Dedifferentiated amniotic fluid mesenchymal stem cell (primary cell): ENCODE measurements at regions not wholly inside any gene's neighbourhood (a gene's known extent, or its start where the extent isn't known, plus 50 kb on each side); places are given as distances from the start of the nearest gene placed in this dataset.
"Not testable (repeated sequence)": the region's sequence is repeated elsewhere in the genome, so short reads cannot be mapped to it uniquely, and the experiment has no call there.

ENCODE experiments used
- DNase-seq: peaks from one replicate; pipeline ENCODE4 v3.0.0-alpha.2; 2016; ENCODE audit errors: extremely low spot score

DNA sequence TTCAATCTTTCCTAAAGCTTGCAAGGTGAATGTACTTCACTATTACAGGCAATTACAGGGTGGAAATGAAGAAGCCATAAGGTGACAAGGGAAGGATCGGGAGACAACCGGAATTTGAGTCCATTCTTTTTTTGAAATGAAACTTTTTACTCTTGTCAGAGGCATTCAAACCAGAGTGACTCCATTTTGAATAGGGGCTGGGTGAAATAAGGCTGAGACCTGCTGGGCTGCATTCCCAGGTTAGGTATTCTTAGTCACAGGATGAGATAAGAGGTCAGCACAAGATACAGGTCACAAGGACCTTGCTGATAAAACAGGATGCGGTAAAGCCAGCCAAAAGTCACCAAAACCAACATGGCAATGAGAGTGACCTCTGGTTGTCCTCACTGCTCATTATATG lies 363.3 kb downstream of the TYW1 start:
- DNase-seq: no peak

DNA sequence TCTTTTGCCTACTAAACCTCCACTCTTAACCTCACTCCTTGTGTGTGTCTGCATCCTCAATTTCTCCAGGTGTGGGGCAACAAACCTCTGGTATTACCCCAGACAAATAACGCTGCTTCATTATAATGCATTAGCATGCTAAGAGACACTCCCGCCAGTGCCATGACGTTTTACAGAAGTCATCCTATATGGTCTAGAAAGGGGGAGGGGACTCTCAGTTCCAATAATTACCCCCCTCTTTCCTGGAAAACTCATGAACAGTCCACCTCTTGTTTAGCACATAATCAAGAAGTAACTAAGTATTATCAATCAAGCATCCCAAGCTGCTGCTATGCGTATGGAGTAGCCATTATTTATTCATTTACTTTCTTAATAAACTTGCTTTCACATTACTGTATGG lies 364.5 kb downstream of the TYW1 start:
- no peak for DNase-seq

DNA sequence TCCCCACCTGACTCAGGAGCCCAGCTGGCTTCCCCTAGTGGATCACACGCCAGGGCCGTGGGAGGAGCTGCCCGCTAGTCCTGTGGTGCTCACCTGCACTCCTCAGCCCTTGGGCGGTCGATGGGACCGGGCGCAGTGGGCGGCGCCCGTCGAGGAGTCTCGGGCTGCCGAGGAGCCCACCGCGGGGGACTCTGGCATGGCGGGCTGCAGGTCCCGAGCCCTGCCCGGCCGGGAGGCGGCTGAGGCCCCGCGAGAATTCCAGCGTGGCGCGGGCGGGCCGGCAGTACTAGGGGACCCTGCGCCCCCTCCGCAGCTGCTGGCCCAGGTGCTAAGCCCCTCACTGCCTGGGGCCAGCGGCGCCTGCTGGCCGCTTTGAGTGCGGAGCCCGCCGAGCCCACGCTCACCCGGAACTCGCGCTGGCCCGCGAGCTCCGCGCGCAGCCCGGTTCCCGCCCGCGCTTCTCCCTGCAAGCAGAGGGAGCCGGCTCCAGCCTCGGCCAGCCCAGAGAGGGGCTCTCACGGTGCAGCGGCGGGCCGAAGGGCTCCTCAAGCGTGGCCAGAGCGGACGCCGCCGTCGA lies 367.9 kb downstream of the TYW1 start:
- no peak for DNase-seq

DNA sequence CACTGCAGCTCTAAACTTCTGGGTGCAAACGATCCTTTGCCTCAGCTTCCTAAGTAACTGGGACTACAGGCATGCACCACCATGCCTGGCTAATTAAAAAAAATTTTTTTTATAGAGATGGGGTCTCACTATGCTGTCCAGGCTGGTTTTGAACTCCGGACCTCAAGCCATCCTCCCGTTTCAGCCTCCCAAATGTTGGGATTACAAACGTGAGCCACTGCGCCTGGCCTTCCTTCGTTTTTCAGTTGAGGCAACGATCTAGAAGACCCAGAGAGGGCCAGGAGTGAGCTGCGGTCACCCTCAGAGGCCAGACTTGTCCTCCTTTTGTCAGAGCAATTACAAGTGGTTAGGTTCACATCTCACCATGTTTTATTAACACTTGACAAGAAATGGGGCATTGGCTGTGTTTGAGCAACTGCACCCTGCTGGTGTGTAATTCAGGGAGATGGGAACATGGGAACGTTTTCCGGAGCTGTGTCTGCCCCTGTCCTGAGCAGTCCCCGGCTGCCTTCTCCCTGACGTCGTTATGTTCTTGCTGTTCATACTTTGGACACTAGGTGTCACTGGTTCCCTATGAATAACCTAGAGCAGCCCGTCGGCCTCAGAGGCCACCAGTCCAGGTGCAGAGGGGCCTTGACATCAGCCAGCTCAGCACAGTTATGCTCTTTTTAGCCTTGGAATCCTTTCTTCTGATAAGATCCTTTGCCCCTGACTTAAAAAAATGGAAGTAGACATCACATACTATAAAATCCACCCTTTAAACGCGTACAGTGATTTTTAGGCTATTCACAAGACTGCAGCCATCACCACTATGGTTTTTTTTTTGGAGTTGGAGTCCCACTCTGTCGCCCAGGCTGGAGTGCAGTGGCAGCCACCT lies 375.0 kb downstream of the TYW1 start:
- DNase-seq: peak; percentile 76

DNA sequence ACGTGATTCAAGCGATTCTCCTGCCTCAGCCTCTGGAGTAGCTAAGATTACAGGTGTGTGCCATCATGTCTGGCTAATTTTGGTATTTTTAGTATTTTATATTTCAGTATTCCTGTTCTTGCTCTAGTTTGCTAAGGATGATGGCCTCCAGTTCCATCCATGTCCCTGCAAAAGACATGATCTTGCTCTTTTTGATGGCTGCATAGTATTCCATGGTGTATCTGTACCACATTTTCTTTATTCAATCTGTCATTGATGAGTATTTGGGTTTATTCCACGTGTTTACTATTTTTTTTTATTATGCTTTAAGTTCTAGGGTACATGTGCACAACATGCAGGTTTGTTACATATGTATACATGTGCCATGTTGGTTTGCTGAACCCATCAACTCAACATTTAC lies 376.8 kb downstream of the TYW1 start:
- not testable (repeated sequence) for DNase-seq

DNA sequence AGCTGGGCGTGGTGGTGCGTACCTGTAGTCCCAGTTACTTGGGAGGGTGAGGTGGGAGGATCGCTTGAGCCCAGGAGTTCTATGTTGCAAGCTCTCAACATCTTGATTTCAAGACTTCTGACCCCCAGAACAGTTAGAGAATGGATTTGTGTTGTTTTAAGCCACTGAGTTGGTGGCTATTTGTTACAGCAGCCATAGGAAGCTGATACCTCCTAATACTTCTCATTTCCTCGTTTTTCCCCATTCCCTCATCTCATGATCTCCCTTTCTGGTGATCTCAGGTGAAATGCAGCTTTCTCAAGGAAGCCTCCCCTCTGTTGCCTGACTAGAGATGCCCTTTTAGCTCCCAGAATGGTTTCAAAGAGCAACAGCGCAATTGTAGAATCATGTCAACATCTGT lies 378.8 kb downstream of the TYW1 start:
- no peak for DNase-seq

DNA sequence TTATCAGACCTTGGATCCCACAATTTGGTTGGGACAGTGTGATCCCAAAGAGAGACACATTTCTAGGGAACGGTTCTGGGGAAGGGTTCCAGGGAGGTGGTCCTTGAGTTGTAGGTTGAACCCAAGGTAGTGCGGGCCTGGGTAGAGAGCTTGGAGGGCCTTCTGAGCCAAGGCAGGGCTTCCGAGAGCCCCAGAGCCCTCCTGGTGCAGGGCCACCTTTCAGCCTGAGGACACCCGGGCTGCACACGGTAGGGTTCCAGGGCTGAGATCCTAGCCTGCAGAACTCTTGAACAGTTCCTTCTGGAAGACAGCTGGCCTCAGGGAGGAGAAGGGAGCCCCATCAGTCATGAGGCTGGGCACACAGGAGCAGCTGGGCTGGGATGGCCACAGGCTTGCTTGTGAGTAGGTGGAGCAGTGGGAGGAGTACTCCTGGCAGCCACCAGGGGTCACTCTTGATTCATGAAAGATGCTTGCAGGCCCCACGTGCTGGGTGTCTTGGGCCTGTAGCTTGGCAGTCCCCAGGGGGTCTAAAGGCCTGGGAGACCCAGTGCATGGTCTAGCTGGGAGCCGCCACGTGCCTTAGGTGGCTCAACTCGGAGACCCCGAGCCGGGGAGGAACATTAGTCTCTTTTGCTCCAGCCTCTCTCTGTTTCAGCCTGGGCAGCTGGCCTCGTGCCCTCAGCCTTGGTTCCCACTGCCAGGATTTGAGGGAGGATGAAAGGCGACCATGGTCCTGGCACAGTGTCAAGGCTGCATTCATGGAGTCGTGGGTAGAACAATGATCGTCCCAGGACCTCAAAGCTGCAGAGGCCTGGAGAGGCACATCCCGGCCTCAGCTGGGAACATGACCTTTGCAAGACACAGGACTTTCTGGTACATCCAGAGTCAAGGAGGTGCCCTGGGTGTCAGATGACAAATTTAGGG lies 381.6 kb downstream of the TYW1 start:
- DNase-seq: peak; percentile 24

DNA sequence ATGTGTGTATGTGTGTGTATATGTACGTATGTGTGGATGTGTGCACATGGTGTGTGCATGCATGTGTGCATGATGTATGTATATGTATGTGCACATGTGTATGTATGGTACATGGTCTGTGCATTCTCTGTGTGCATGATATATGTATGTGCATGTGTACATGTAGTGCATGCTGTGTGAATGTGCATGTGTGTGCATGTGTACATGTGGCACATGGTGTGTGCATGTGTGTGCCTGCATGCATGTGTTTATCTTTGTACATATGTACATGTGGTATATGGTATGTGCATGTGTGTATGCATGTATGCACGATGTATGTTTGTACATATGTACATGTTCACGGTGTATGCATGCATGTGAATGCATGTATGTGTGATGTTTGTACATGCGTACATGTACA lies 383.7 kb downstream of the TYW1 start:
- no peak for DNase-seq

DNA sequence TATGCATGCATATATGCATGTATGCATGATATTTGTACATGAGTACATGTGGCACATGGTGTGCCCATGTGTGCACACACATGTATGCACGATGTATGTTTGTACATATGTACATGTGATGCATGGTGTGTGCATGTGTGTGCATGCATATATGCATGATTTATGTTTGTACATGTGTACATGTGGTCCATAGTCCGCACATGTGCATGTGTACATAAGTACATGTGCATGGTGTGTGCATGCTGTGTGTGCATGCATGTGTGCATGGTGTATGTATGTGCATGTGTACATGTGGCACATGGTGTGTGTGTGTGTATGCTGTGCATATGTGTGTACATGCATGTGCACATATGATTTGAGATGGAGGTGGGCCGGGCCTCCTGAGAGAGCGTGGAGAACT lies 384.2 kb downstream of the TYW1 start:
- no peak for DNase-seq

DNA sequence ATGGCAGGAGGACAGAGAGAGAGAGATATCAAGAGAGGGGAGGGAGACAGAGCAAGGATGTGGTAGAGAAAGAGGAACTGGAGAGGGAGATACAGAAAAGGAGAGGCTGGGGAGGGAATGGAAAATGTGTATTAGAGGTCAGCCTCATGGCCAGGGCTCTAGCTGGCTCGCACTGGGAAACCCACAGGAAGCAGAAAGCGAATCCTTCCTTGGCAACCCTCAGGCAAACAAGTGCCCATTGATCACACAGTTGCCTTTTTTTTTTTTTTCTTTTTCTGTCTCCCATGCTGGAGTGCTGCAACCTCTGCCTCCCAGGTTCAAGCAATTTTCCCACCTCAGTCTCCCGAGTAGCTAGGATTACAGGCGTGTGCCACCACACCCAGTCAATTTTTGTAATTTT lies 391.2 kb downstream of the TYW1 start:
- no peak for DNase-seq

DNA sequence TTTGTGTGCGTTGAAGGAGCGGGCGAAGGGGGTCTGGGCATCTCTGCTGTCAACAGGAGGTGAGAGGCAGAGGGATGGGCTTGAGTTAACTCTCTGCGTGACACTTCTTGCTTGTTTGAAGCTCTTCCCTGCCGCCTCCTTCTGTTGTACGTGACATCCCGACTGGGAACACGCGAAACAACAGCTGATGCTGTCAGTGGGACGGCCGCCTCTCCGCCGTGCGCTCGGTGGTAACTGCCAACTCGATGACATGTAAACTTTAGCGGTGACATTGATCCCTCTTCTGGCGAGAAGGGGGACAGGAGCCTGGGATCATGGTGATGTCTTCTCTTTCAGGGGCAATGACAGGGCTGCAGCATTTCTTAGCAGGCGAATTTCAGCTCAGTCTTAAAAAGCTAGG lies 394.5 kb downstream of the TYW1 start:
- no peak for DNase-seq

DNA sequence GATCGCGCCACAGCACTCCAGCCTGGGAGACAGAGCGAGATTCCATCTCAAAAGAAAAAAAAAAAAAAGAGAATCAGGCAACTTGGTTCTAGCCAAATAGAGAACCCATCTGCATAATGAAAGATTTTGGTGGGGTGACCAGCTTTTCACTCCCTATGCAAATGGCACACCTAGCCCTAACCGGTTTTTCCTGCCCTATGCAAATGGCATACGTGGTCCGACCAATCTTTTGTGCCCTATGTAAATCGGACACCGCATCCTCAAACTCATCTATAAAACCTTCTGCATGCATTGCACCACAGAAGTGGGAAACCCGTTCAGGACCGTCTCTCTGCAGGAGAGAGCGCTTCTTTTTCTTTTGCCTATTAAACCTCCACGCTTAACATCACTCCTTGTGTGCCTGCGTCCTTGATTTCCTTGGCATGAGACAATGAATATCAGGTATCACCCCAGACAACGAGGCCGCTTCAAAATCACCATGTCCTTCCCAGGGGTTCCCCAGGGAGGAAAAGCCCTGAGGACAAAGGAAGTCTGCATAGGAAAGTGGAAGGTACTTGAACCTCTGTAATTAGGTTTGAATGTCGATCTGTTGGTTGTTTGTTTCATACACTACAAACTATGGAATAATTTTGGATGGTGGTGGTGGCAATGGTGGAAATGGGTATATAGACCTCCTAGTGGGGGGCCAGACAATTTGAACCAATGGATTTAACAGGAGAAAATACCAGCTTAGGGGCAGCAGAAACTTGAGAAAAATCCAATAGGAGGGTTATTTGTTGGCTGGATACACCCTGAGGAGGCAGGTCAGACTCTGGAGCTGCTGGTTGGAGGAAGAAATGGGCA lies 396.2 kb downstream of the TYW1 start:
- no peak for DNase-seq

DNA sequence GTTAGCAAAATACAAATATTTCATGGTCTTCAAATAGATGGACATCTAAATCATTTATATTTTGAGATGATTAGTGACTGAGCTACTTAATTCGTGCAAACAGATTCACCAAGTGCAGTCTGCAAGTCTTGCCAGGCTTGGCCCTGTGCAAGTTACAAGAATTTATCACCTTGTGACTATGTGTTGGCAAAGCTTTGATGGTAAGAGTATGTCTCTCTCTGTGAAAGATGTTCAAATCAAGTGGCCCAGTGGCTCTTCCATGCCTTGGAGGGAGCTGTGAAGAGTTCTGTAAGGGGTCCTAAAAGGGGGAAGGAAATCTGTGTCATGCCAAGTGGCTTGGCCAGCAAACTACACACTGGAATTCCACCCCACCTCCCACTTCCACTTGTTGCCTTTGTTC lies 397.3 kb downstream of the TYW1 start:
- DNase-seq: no peak

DNA sequence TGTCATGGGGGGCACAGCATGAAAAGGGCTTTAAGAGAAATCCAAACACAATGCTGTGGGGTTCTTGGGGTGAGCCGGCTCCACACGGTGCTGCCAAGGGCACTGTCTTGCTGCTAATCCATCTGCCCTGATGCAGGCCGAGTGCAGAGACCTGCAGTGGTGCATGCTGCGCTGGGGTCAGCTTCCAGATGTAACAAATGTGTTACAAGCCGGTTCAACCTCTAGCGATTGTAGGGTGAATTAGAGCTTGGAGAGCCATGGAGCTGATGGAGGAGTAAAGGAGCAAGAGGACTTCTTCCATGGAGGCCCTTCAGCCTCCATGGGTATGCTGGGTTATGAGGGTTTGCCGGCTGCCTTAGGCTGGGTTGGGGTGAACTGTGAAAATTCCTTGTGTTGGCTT lies 402.3 kb downstream of the TYW1 start:
- DNase-seq: no peak

DNA sequence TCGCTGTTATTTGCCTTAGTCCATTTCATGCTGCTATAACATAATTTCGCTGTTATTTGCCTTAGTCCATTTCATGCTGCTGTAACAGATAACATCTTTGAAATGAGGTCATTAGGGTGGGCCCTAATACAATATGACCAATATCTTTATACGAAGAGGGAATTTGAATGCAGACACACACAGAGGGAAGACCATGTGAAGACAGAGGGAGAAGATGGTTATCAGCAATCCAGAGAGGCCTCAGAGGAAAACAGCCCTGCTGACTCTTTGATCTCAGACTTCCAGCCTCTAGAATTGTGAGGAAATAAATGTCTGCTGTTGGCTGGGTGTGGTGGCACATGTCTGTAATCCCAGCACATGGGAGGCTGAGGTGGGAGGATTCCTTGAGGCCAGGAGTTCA lies 404.9 kb downstream of the TYW1 start:
- no peak for DNase-seq

DNA sequence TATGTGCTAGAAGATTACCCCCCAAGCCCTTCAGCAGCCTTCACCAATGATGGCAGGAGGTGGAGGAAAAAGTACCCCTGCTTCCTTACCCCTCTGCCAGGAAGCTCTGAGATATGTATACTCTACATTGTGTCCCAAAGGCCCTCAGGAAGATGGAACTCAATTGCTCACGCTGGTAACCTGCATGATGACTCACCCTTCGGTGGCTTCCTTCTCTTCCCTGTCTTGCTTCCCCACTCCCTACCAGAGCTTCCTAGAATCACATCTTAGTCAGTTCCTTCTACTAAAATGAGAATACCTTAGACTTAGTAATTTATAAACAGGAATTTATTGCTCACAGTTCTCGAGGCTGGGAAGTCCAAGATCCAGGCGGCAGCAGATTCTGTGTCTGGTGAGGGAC lies 405.6 kb downstream of the TYW1 start:
- DNase-seq: no peak

DNA sequence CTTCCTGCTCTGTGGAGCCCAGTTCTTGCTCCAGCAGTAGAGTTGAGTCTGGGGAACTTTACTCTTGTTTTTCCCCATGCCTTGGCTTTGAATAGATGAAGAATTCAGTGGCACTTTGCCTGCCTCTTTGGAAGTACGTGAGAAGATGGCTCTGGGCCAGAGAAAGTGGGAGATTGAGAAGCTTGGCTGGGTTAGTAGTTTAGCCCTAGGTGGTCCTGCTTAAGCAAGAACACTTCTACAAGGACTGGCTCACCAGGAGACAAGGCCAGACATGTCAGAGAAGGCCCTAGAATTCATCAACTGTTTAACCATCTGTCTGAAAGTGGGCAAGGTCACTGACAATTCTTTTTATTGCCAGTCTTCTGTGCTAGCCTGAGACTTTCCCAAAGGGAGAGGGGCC lies 410.3 kb downstream of the TYW1 start:
- no peak for DNase-seq

DNA sequence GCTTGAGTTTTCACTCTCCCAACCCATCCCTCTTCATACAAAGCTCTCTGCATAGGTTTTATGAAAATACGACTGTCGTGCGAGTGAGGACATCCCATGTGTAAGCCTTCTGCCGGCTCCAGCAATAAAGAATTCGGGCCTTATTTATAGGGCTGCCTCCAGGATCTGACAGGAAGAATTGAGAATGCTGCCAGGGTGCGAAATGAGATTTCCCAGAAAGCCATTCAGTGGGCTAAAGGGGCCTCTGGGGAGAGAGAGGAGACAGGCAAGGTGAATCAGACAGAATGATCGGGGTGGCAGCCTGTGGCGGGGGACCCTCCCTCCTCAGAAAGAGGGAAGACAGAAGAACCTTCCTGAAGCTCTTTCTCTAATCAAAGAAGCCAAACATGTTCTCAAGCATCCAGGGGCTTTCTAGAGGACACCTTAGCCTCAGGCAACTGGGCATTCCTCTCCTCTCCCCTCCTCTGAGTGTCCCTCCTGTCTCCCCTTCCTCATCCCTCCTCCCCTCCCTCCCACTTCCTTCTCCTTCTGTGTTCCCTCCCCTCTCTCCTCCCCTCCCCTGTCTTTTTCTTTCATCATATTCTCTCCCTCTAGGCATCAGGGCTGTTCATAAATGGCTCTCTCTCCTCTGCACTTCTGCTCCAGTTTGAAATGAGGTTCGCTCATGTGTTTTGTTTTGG lies 410.9 kb downstream of the TYW1 start:
- no peak for DNase-seq

DNA sequence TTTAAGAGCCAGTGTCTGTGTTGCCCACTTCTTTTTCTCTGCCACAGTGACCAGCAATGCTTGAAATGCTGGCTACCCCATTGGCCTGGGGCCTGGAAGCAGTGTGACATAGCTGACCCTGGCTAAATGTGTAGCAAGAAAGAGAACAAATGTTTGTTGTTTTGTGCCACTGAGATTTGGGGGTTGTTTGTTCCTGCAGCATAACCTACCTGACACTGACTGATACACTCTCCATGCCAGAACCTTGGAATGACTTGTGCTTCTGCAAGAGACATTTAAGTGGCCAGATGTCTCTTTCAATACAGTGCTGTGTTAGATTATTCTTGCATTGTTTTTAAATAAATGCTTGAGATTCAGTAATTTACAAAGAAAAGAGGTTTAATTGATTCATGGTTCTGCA lies 411.5 kb downstream of the TYW1 start:
- DNase-seq: no peak

DNA sequence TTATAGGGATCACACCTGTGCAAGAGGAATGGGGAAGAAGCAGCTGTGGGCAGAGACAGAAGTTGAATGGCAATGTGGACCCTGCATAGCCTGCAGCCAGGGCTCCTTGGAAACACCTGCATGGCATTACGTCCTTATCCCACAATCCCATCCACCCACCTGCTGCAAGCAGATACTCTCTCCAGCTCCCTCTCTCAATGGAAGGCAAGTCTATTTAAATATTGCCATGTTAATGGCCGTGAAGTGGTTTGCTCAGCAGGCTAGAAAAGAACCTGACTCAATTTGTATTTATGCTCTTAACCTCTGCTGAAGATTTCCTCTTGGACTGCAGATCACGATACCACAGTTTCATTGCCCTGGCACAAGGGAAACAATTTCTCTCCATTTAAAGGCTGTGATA lies 417.0 kb downstream of the TYW1 start:
- no peak for DNase-seq

DNA sequence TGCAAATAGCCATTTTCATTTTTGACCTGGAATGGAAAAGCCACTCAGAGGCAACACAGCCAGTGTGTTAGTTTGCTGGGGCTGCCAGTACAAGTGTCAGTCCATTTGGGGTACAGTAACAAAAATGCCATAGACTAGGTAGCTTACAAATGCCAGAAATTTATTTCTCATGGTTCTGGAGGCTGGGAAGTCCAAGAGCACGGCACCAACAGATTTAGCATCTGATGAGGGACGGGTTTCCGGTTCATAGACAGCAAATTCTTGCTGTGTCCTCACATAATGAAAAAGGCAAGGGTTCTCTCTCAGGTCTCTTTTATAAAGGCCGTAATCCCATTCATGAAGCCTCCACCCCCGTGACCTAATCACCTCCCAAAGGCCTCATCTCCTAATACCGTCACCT lies 418.2 kb downstream of the TYW1 start:
- no peak for DNase-seq
